IMR-90 (cell line): ENCODE measurements at regions not wholly inside any gene's neighbourhood (a gene's known extent, or its start where the extent isn't known, plus 50 kb on each side); places are given as distances from the start of the nearest gene placed in this dataset.

Experiments used
- CEBPB ChIP-seq: IDR thresholded peaks from 2 replicates; pipeline ENCODE4 v1.6.1; 2012; ENCODE audit warnings: low read depth, low read length, improper control_type of control experiment
- CTCF ChIP-seq: conservative IDR thresholded peaks from 2 replicates; pipeline ENCODE4 v1.5.1; 2012; ENCODE audit warnings: mild to moderate bottlenecking, low read depth, low read length, improper control_type of control experiment
- FOS ChIP-seq: fragments of 150-350 bp; IDR thresholded peaks from 2 replicates; pipeline ENCODE4 v1.6.1; 2016; ENCODE audit warnings: low read depth, low read length
- MAFK ChIP-seq: IDR thresholded peaks from 2 replicates; pipeline ENCODE4 v1.6.1; 2012; ENCODE audit warnings: low read depth, low read length, improper control_type of control experiment
- MAZ ChIP-seq: IDR thresholded peaks from 2 replicates; pipeline ENCODE4 v1.6.1; 2012; ENCODE audit warnings: low read depth, mild to moderate bottlenecking, low read length, improper control_type of control experiment, moderate library complexity, borderline replicate concordance
- MXI1 ChIP-seq: IDR thresholded peaks from 2 replicates; pipeline ENCODE4 v1.6.1; 2012; ENCODE audit warnings: low read depth, mild to moderate bottlenecking, low read length, moderate library complexity, borderline replicate concordance
- POLR2A ChIP-seq: IDR thresholded peaks from 2 replicates; pipeline ENCODE4 v1.6.1; 2012; ENCODE audit warnings: mild to moderate bottlenecking, low read depth, low read length
- RAD21 ChIP-seq: IDR thresholded peaks from 2 replicates; pipeline ENCODE4 v1.6.1; 2012; ENCODE audit warnings: low read length, improper control_type of control experiment
- RCOR1 ChIP-seq: IDR thresholded peaks from 2 replicates; pipeline ENCODE4 v1.6.1; 2012; ENCODE audit warnings: mild to moderate bottlenecking, low read length, improper control_type of control experiment; ENCODE audit not compliant: insufficient replicate concordance
- RFX5 ChIP-seq: IDR thresholded peaks from 2 replicates; pipeline ENCODE4 v1.8.0; 2012; ENCODE audit warnings: low read depth, mild to moderate bottlenecking, low read length, moderate library complexity
- USF2 ChIP-seq: fragments of 150-350 bp; IDR thresholded peaks from 2 replicates; pipeline ENCODE4 v1.6.1; 2017; ENCODE audit warnings: mild to moderate bottlenecking, antibody characterized with exemption, low read length, low read depth

DNA sequence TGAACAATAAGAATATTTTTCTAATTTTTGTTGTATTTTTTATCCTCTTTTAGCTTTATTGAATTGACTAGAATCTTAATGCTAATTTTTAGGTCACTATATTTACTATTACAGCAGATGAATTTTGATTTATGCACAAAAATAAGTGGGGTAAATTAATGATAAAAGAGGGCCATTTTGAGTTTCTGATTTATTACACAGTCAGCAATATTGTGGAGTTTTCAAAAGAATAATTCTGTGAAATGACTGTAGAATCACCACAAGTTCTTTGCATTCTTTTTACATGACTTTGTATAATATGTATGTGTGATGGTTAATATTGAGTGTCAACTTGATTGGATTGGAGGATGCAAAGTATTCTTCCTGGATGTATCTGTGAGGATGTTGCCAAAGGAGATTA is 812.4 kb upstream of the DPPA4 start:
- TF ChIP-seq CTCF (no peak), USF2 (no peak), MAZ (no peak), POLR2A (no peak), CEBPB (no peak), RAD21 (no peak), MAFK (peak; percentile 96), RFX5 (no peak), MXI1 (no peak), FOS (no peak), RCOR1 (no peak)
